ENCODE measurements at regions not wholly inside any gene's neighbourhood (a gene's known extent, or its start where the extent isn't known, plus 50 kb on each side); places are given as distances from the start of the nearest gene placed in this dataset.

- peaks cover 8% of the 10 kb centered on the region for H3K9me3 Mint-ChIP-seq
- H3K27ac Mint-ChIP-seq, result no peak overlapping the region
- H3K36me3 Mint-ChIP-seq (ENCODE audit: low read depth), result no peaks in the 10 kb centered on the region
- no peak overlapping the region for H3K4me3 Mint-ChIP-seq
- peaks cover 8% of the 10 kb centered on the region for H3K4me1 Mint-ChIP-seq (ENCODE audit: low read depth)
- peaks cover 3% of the 10 kb centered on the region for H3K27me3 Mint-ChIP-seq
Observed at GRCh38 chr9:86670076-86670475, 277.2 kb downstream of the GAS1 start.

GRCh38 chr9:86669422-86669821, 277.9 kb downstream of the GAS1 start:
- peaks cover 3% of the 10 kb centered on the region for H3K27me3 Mint-ChIP-seq
- H3K4me1 Mint-ChIP-seq (ENCODE audit: low read depth), result peaks cover 8% of the 10 kb centered on the region

GRCh38 chr9:86668488-86668887, 278.8 kb downstream of the GAS1 start:
- peaks cover 3% of the 10 kb centered on the region for H3K27me3 Mint-ChIP-seq
- peaks cover 8% of the 10 kb centered on the region for H3K9me3 Mint-ChIP-seq
- H3K4me1 Mint-ChIP-seq (ENCODE audit: low read depth), result peaks cover 8% of the 10 kb centered on the region
- no peak overlapping the region for H3K4me3 Mint-ChIP-seq
- no peaks in the 10 kb centered on the region for H3K36me3 Mint-ChIP-seq (ENCODE audit: low read depth)
- H3K27ac Mint-ChIP-seq, result no peak overlapping the region

More at GRCh38 chr9:86669422-86669821, 277.9 kb downstream of the GAS1 start:
- Mint-ChIP-seq H3K4me3 (no peak overlapping the region), H3K9me3 (peaks cover 8% of the 10 kb centered on the region), H3K27ac (no peak overlapping the region), H3K36me3 (ENCODE audit: low read depth) (no peaks in the 10 kb centered on the region)

GRCh38 chr9:86667307-86667706, 280.0 kb downstream of the GAS1 start:
- Mint-ChIP-seq H3K4me3 (no peak overlapping the region), H3K36me3 (ENCODE audit: low read depth) (no peaks in the 10 kb centered on the region), H3K27ac (no peak overlapping the region), H3K27me3 (peaks cover 6% of the 10 kb centered on the region), H3K4me1 (ENCODE audit: low read depth) (peaks cover 8% of the 10 kb centered on the region), H3K9me3 (peaks cover 8% of the 10 kb centered on the region)

GRCh38 chr9:86665416-86665815, 281.9 kb downstream of the GAS1 start:
- peaks cover 6% of the 10 kb centered on the region for H3K27me3 Mint-ChIP-seq
- H3K36me3 Mint-ChIP-seq (ENCODE audit: low read depth), result no peaks in the 10 kb centered on the region
- no peak overlapping the region for H3K27ac Mint-ChIP-seq
- peaks cover 8% of the 10 kb centered on the region for H3K4me1 Mint-ChIP-seq (ENCODE audit: low read depth)
- no peak overlapping the region for H3K4me3 Mint-ChIP-seq
- no peaks in the 10 kb centered on the region for H3K9me3 Mint-ChIP-seq

- H3K27ac Mint-ChIP-seq, result no peak overlapping the region
- H3K27me3 Mint-ChIP-seq, result peaks cover 6% of the 10 kb centered on the region
- no peaks in the 10 kb centered on the region for H3K36me3 Mint-ChIP-seq (ENCODE audit: low read depth)
- no peak overlapping the region for H3K4me3 Mint-ChIP-seq
- H3K9me3 Mint-ChIP-seq, result no peaks in the 10 kb centered on the region
- H3K4me1 Mint-ChIP-seq (ENCODE audit: low read depth), result peaks cover 15% of the 10 kb centered on the region
Observed at GRCh38 chr9:86664603-86665002, 282.7 kb downstream of the GAS1 start.

- H3K4me1 Mint-ChIP-seq (ENCODE audit: low read depth), result peaks cover 16% of the 10 kb centered on the region
- no peaks in the 10 kb centered on the region for H3K9me3 Mint-ChIP-seq
- no peak overlapping the region for H3K4me3 Mint-ChIP-seq
- H3K27me3 Mint-ChIP-seq, result peaks cover 4% of the 10 kb centered on the region
- H3K27ac Mint-ChIP-seq, result no peak overlapping the region
- no peaks in the 10 kb centered on the region for H3K36me3 Mint-ChIP-seq (ENCODE audit: low read depth)
Observed at GRCh38 chr9:86663905-86664304, 283.4 kb downstream of the GAS1 start.

GRCh38 chr9:86662890-86663468, 284.3 kb downstream of the GAS1 start:
- Mint-ChIP-seq H3K27ac (no peak overlapping the region), H3K27me3 (peaks cover 7% of the 10 kb centered on the region), H3K4me1 (ENCODE audit: low read depth) (peaks cover 14% of the 10 kb centered on the region), H3K4me3 (no peak overlapping the region), H3K9me3 (no peaks in the 10 kb centered on the region), H3K36me3 (ENCODE audit: low read depth) (no peaks in the 10 kb centered on the region)

GRCh38 chr9:86660146-86660943, 287.0 kb downstream of the GAS1 start:
- no peak overlapping the region for H3K4me3 Mint-ChIP-seq
- no peak overlapping the region for H3K27ac Mint-ChIP-seq
- H3K36me3 Mint-ChIP-seq (ENCODE audit: low read depth), result no peaks in the 10 kb centered on the region
- H3K27me3 Mint-ChIP-seq, result peaks cover 7% of the 10 kb centered on the region
- no peaks in the 10 kb centered on the region for H3K9me3 Mint-ChIP-seq
- peaks cover 8% of the 10 kb centered on the region for H3K4me1 Mint-ChIP-seq (ENCODE audit: low read depth)

GRCh38 chr9:86659413-86660046, 287.8 kb downstream of the GAS1 start:
- Mint-ChIP-seq H3K4me3 (no peak overlapping the region), H3K27ac (no peak overlapping the region), H3K27me3 (peaks cover 11% of the 10 kb centered on the region), H3K4me1 (ENCODE audit: low read depth) (peaks cover 8% of the 10 kb centered on the region), H3K9me3 (peaks cover 5% of the 10 kb centered on the region), H3K36me3 (ENCODE audit: low read depth) (no peaks in the 10 kb centered on the region)

GRCh38 chr9:86655147-86655546, 292.2 kb downstream of the GAS1 start:
- peaks cover 7% of the 10 kb centered on the region for H3K4me1 Mint-ChIP-seq (ENCODE audit: low read depth)
- H3K4me3 Mint-ChIP-seq, result no peak overlapping the region
- peaks cover 10% of the 10 kb centered on the region for H3K27me3 Mint-ChIP-seq
- H3K27ac Mint-ChIP-seq, result no peak overlapping the region
- peaks cover 5% of the 10 kb centered on the region for H3K9me3 Mint-ChIP-seq
- H3K36me3 Mint-ChIP-seq (ENCODE audit: low read depth), result no peaks in the 10 kb centered on the region

- H3K4me3 Mint-ChIP-seq, result no peak overlapping the region
- H3K4me1 Mint-ChIP-seq (ENCODE audit: low read depth), result no peaks in the 10 kb centered on the region
- H3K27me3 Mint-ChIP-seq, result peaks cover 8% of the 10 kb centered on the region
- no peaks in the 10 kb centered on the region for H3K36me3 Mint-ChIP-seq (ENCODE audit: low read depth)
- H3K27ac Mint-ChIP-seq, result no peak overlapping the region
- peaks cover 5% of the 10 kb centered on the region for H3K9me3 Mint-ChIP-seq
Observed at GRCh38 chr9:86653466-86653865, 293.8 kb downstream of the GAS1 start.

- Mint-ChIP-seq H3K27me3 (peaks cover 7% of the 10 kb centered on the region), H3K4me1 (ENCODE audit: low read depth) (no peaks in the 10 kb centered on the region)
Observed at GRCh38 chr9:86652736-86653135, 294.6 kb downstream of the GAS1 start.

GRCh38 chr9:86649913-86650312, 295.7 kb upstream of the TUT7 start:
- H3K27ac Mint-ChIP-seq, result no peak overlapping the region
- H3K27me3 Mint-ChIP-seq, result peaks cover 5% of the 10 kb centered on the region
- H3K36me3 Mint-ChIP-seq (ENCODE audit: low read depth), result no peaks in the 10 kb centered on the region
- no peak overlapping the region for H3K4me3 Mint-ChIP-seq
- peaks cover 3% of the 10 kb centered on the region for H3K9me3 Mint-ChIP-seq
- H3K4me1 Mint-ChIP-seq (ENCODE audit: low read depth), result no peaks in the 10 kb centered on the region

More at GRCh38 chr9:86652736-86653135, 294.6 kb downstream of the GAS1 start:
- Mint-ChIP-seq H3K27ac (no peak overlapping the region), H3K9me3 (peaks cover 5% of the 10 kb centered on the region), H3K36me3 (ENCODE audit: low read depth) (no peaks in the 10 kb centered on the region), H3K4me3 (no peak overlapping the region)

- no peak overlapping the region for H3K27ac Mint-ChIP-seq
- H3K27me3 Mint-ChIP-seq, result peaks cover 3% of the 10 kb centered on the region
- H3K36me3 Mint-ChIP-seq (ENCODE audit: low read depth), result no peaks in the 10 kb centered on the region
- H3K4me3 Mint-ChIP-seq, result no peak overlapping the region
- H3K4me1 Mint-ChIP-seq (ENCODE audit: low read depth), result no peaks in the 10 kb centered on the region
- no peaks in the 10 kb centered on the region for H3K9me3 Mint-ChIP-seq
Observed at GRCh38 chr9:86648828-86649170, 294.6 kb upstream of the TUT7 start.
